Uterus (tissue), 3 donors: ENCODE measurements at regions not wholly inside any gene's neighbourhood (a gene's known extent, or its start where the extent isn't known, plus 50 kb on each side); places are given as distances from the start of the nearest gene placed in this dataset.

Source experiments
- DNase-seq, 2 donors: peaks; one replicate each; pipeline ENCODE4 v3.0.0-alpha.2; 2019 to 2020
- H3K27ac ChIP-seq, 2 donors: fragments of 200-600 bp; sonication (generic); 1 replicate in 1 of 2; 2 replicates in 1 of 2; pipeline ENCODE4 v1.5.1; 2016 to 2018
- H3K27me3 ChIP-seq, 2 donors: fragments of 200-600 bp; sonication (generic); one replicate each; pipeline ENCODE4 v1.5.1; 2018 to 2019; ENCODE audit warnings: control low read depth in 1 of 2
- H3K36me3 ChIP-seq, 2 donors: fragments of 200-600 bp; sonication (generic); one replicate each; pipeline ENCODE4 v1.5.1; 2019; ENCODE audit warnings: control low read depth in 1 of 2
- H3K4me1 ChIP-seq, 2 donors: fragments of 200-600 bp; sonication (generic); one replicate each; pipeline ENCODE4 v1.5.1; 2018 to 2019; ENCODE audit warnings: control low read depth in 1 of 2
- H3K4me3 ChIP-seq, 2 donors: fragments of 200-600 bp; sonication (generic); 1 replicate in 1 of 2; 2 replicates in 1 of 2; pipeline ENCODE4 v1.5.1; 2018 to 2019; ENCODE audit warnings: mild to moderate bottlenecking in 1 of 2
- H3K9me3 ChIP-seq, 2 donors: fragments of 200-600 bp; sonication (generic); one replicate each; pipeline ENCODE4 v1.5.1; 2019; ENCODE audit warnings: control low read depth in 1 of 2
- POLR2A ChIP-seq, 2 donors: fragments of 450-650 bp; IDR thresholded peaks; one replicate each; pipeline ENCODE4 v1.6.1; 2016; ENCODE audit warnings: antibody characterized with exemption in 2 of 2, mild to moderate bottlenecking in 1 of 2, moderate library complexity in 1 of 2
- intact Hi-C: fragments of 100-400 bp; cut with DNase I; formaldehyde crosslinking; loops from one replicate; pipeline ENCODE4 v1.15.1; 2023; ENCODE audit warnings: low total_unique reads
- TF ChIP-seq, protein P1 (sequence below), 4 experiments: fragments of 200-600 bp in 2 of 4; fragments of 450-650 bp in 2 of 4; sonication (generic) in 2 of 4; IDR thresholded peaks; one replicate each; pipeline ENCODE4 v1.5.1; 2016 to 2019; ENCODE audit warnings: antibody characterized with exemption in 4 of 4, mild to moderate bottlenecking in 2 of 4, moderate library complexity in 1 of 4
- donor health status: DM: yes; HTN: yes; CAD: no.

DNA sequence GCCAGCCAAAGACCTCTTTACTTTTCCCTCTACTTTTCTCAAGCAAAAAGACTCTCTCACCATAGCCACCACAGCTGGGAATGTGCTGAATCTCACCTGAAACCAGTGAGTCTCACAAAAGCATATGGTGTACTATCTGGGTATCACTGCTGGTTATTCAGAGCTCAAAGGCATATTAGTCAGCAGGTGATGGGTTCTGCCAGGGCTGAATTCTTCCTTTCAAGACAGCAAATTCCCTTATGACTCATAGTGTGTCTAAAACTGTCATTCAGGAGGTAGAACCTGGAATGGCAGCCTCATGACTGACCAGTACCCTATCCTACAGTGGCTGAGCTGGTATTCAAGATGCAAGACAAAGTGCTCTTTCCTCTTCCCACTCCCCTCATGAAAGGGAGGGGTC is 2859.1 kb downstream of the PCDH9 start:
- Histone ChIP-seq H3K36me3 (no peaks in the 10 kb centered on the region), H3K27me3 (no peaks in the 10 kb centered on the region), H3K4me3 (no peak overlapping the region), H3K9me3 (no peaks in the 10 kb centered on the region), H3K27ac (no peak overlapping the region), H3K4me1 (no peaks in the 10 kb centered on the region)
- intact Hi-C loops = no loop called here
- no peak for DNase-seq
- TF ChIP-seq, protein P1, sequence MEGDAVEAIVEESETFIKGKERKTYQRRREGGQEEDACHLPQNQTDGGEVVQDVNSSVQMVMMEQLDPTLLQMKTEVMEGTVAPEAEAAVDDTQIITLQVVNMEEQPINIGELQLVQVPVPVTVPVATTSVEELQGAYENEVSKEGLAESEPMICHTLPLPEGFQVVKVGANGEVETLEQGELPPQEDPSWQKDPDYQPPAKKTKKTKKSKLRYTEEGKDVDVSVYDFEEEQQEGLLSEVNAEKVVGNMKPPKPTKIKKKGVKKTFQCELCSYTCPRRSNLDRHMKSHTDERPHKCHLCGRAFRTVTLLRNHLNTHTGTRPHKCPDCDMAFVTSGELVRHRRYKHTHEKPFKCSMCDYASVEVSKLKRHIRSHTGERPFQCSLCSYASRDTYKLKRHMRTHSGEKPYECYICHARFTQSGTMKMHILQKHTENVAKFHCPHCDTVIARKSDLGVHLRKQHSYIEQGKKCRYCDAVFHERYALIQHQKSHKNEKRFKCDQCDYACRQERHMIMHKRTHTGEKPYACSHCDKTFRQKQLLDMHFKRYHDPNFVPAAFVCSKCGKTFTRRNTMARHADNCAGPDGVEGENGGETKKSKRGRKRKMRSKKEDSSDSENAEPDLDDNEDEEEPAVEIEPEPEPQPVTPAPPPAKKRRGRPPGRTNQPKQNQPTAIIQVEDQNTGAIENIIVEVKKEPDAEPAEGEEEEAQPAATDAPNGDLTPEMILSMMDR (IDR thresholded peaks at IDR 0.05) = no peak
- no peak for TF ChIP-seq POLR2A (IDR thresholded peaks at IDR 0.05)

- Histone ChIP-seq H3K4me1 (no peaks in the 10 kb centered on the region), H3K27me3 (no peaks in the 10 kb centered on the region)
- intact Hi-C loops = no loop called here
Measured at GRCh38 chr13:64369121-64369520, 2861.0 kb downstream of the PCDH9 start.

DNA sequence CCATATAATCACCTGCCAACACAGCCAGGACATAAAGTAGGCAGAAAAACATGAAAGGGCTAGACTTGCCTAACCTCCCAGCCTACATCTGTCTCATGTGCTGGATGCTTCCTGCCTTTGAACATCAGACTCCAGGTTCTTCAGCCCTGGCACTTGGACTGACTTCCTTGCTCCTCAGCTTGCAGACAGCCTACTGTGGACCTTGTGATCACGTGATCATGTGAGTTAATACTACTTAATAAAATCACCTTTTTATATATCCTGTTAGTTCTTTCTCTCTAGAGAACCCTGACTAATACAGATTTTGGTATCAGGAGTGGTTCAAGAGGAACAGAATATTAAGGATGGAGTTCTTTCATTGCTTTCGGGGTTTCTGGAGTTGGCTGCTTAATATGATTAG is 2867.6 kb downstream of the PCDH9 start:
- no peak for DNase-seq
- Histone ChIP-seq H3K36me3 (no peaks in the 10 kb centered on the region), H3K27ac (no peak overlapping the region), H3K4me3 (no peak overlapping the region), H3K4me1 (no peaks in the 10 kb centered on the region), H3K9me3 (no peaks in the 10 kb centered on the region), H3K27me3 (no peaks in the 10 kb centered on the region)
- intact Hi-C loops = no loop called here
- TF ChIP-seq, protein P1 (IDR thresholded peaks at IDR 0.05) = no peak
- no peak for TF ChIP-seq POLR2A (IDR thresholded peaks at IDR 0.05)

More at GRCh38 chr13:64369121-64369520, 2861.0 kb downstream of the PCDH9 start:
- Histone ChIP-seq H3K4me3 (no peak overlapping the region), H3K36me3 (no peaks in the 10 kb centered on the region), H3K9me3 (no peaks in the 10 kb centered on the region), H3K27ac (no peak overlapping the region)
- DNase-seq = no peak
- TF ChIP-seq, protein P1 (IDR thresholded peaks at IDR 0.05) = no peak
- TF ChIP-seq POLR2A (IDR thresholded peaks at IDR 0.05) = no peak

GRCh38 chr13:64347664-64348063 is 2882.5 kb downstream of the PCDH9 start:
- TF ChIP-seq POLR2A (IDR thresholded peaks at IDR 0.05) = no peak
- TF ChIP-seq, protein P1 (IDR thresholded peaks at IDR 0.05) = no peak
- DNase-seq = no peak
- intact Hi-C loops = no loop called here
- H3K27ac ChIP-seq = no peak overlapping the region
- no peaks in the 10 kb centered on the region for H3K9me3 ChIP-seq
- H3K36me3 ChIP-seq = no peaks in the 10 kb centered on the region
- H3K4me3 ChIP-seq = no peak overlapping the region
- no peaks in the 10 kb centered on the region for H3K27me3 ChIP-seq
- H3K4me1 ChIP-seq = no peaks in the 10 kb centered on the region

GRCh38 chr13:64339373-64340063 is 2890.6 kb downstream of the PCDH9 start:
- DNase-seq = no peak
- intact Hi-C loops = no loop called here
- TF ChIP-seq POLR2A (IDR thresholded peaks at IDR 0.05) = no peak
- Histone ChIP-seq H3K36me3 (no peaks in the 10 kb centered on the region), H3K27ac (no peak overlapping the region), H3K9me3 (no peaks in the 10 kb centered on the region), H3K27me3 (no peaks in the 10 kb centered on the region), H3K4me3 (no peak overlapping the region), H3K4me1 (no peaks in the 10 kb centered on the region)

GRCh38 chr13:64338671-64339070 is 2891.5 kb downstream of the PCDH9 start:
- intact Hi-C loops = no loop called here
- no peaks in the 10 kb centered on the region for H3K36me3 ChIP-seq
- H3K4me1 ChIP-seq = no peaks in the 10 kb centered on the region
- TF ChIP-seq, protein P1 (IDR thresholded peaks at IDR 0.05) = no peak
- TF ChIP-seq POLR2A (IDR thresholded peaks at IDR 0.05) = no peak
- H3K9me3 ChIP-seq = no peaks in the 10 kb centered on the region
- H3K27me3 ChIP-seq = no peaks in the 10 kb centered on the region
- DNase-seq = no peak
- no peak overlapping the region for H3K27ac ChIP-seq
- no peak overlapping the region for H3K4me3 ChIP-seq
